CD4-positive, alpha-beta T cell treated with Interleukin-2 at 100 ng/mL for 4 hours (primary cell): ENCODE measurements at regions not wholly inside any gene's neighbourhood (a gene's known extent, or its start where the extent isn't known, plus 50 kb on each side); places are given as distances from the start of the nearest gene placed in this dataset.

Source experiments
- DNase-seq: peaks from one replicate; pipeline ENCODE4 v3.0.0-alpha.2; 2020; ENCODE audit warnings: low spot score

GRCh38 chr1:234536741-234537140 lies 57.8 kb upstream of the TARBP1 start:
- no peak for DNase-seq

DNA sequence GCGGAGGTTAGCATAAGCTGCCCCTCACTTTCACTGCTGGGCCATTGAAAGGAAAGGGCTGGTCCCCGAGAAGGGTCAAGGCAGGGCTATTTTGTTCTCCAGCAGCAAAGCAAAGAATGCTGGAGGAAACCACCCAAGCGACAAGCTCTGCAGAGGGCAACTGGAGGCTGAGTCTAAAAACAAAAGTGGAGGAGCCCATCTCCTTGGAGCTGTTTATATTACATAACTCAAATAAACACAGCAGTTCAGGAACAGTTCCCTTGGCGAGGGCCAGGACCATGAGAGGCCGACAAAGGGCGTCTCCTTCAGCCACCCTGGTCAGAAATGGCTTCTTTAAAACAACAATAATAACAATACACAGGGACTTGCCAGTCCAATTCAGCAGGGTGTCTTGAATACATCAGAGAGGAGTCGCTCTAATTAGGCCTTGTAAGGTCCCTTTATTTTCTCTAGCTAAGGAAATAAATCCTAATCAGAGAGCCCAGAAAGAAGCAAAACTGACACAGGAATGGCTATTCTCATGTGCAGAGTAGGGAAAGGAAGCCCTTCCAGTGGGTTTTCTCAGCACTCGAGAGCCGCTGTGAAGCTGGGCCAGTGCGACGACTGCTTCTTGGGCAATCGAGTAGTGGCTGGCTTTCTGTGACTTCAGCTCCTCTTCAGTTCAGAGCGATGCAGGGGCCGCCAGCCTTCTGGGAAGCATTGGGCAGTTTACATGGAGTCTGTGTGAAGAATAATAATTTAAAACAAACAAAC lies 57.0 kb upstream of the TARBP1 start:
- no peak for DNase-seq

- no peak for DNase-seq
Observed at GRCh38 chr1:234535218-234535617, 56.2 kb upstream of the TARBP1 start.

DNA sequence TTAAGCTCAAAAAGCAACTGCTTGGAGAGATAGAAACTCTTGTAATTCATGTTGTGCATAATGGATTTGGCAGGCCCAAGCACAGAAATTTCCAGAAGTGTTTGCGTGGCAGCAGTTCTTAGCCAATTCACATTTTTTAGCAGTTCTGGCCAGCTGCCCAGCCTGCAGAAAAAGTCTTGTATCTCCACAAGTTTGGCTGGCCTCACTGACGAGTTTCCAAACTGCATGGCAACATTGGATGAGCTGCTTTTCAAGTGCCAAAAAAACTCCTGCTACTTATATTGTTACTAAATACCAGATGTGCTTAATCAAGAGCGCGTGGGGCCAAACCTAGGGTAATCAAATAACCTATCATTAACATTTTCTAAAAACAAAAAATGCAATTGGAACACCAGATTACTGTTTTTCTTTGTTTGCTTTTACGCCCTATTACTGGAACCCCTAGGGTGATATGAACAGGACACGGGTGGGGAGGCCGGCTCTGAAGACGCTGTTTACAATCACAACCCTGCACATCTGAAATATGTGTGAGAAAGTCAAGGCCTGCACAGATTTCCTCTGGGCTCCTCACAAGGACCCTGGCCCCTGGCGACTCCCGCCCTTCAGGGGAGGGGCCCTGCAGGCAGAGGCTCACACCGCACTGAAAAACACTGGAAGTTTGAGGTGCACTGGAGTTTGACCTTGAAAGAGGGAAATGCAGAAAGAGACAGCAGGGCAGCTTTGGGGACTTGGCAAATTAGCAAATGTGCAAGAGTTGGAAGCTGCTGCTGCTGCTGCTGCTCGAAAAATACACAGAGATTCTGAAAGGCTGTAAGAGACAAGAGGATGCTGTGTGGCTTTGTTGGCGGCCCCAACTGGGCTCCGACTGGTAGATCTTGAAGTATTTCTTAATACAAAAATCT lies 55.2 kb upstream of the TARBP1 start:
- no peak for DNase-seq

- DNase-seq = no peak
Observed at GRCh38 chr1:234533034-234533891, 54.3 kb upstream of the TARBP1 start.

DNA sequence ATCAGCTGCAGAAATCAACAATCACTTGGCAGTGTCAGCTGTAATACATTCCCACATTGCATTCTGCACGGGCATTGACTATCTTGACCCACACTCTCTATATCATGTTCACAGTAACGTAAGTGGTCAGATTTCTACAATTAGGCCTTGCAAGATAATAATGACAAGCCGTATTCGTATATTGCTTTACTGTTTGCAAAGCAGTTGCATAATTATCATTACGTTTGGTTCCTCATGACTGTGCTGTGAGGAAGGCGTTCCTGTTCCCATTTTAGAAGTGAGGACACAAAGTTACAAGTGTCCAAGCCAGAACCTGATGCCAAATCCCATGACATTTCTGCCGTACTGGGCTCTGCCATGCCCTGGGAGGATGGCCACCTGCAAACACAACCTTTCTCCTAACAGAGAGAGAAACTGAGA lies 53.5 kb upstream of the TARBP1 start:
- no peak for DNase-seq

- no peak for DNase-seq
Observed at GRCh38 chr1:234531151-234531635, 52.2 kb upstream of the TARBP1 start.

- DNase-seq = no peak
Observed at GRCh38 chr1:234530672-234531071, 51.7 kb upstream of the TARBP1 start.

GRCh38 chr1:234529950-234530237 lies 50.9 kb upstream of the TARBP1 start:
- no peak for DNase-seq

DNA sequence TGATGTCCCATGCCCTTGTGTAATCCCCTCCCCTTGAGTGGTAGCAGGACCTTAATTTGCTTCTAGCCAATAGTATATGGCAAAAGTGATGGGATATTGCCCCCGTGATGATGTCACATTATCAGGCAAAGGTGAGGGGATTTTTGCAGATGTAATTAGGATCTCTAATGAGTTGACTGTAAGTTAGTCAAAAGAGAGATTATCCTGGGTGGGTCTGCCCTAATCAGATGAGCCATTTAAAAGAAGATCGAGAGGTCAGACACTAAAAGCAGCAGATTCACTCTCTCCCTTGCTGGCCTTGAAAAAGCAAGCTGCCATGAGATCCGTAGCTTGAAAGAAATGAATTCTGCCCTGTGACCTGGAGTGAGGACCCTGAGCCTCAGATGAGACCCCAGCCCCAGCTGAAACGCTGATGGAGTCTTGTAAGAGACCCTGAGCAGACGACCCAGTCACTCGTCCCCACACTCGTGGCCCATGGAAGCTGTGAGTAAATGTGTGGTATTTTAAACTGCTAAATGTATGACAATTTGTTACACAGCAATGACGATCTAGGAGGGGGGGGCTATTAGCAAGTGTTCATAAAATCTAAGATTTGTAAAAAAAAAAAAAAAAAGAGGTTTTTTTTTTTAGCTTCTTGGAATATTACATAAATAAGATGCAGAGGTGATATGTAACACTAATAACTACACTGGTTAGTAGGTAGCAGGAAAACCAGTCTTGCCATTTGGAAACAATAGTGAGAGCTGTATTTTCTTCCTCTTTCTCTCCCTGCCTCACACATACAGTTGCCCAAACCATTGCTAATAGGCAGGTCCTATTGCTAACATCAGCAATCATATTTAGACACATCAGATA lies 50.3 kb upstream of the TARBP1 start:
- DNase-seq = no peak
